OCI-LY1 (cell line): ENCODE measurements at regions not wholly inside any gene's neighbourhood (a gene's known extent, or its start where the extent isn't known, plus 50 kb on each side); places are given as distances from the start of the nearest gene placed in this dataset.

ENCODE experiments used
- H2AFZ ChIP-seq: fragments of 200-600 bp; sonication (generic), shearing (Covaris generic); 2 replicates; pipeline ENCODE4 v1.6.0; 2014; ENCODE audit warnings: antibody characterized with exemption, mild to moderate bottlenecking, low read length
- H3F3A ChIP-seq: fragments of 200-600 bp; sonication (generic), shearing (Covaris generic); 2 replicates; pipeline ENCODE4 v1.6.0; 2014; ENCODE audit warnings: mild to moderate bottlenecking, antibody characterized with exemption, low read length, moderate library complexity; ENCODE audit not compliant: insufficient read depth
- H3K27ac ChIP-seq: fragments of 200-600 bp; sonication (generic); 2 replicates; pipeline ENCODE4 v1.5.1; 2014; ENCODE audit warnings: low read length, mixed run types, mild to moderate bottlenecking, low read depth; ENCODE audit not compliant: poor library complexity, severe bottlenecking
- H3K27me3 ChIP-seq: fragments of 200-600 bp; sonication (generic); 2 replicates; pipeline ENCODE4 v1.6.0; 2014; ENCODE audit warnings: antibody characterized with exemption, mild to moderate bottlenecking, low read length, moderate library complexity; ENCODE audit not compliant: insufficient read depth
- H3K36me3 ChIP-seq: fragments of 200-600 bp; sonication (generic); 2 replicates; pipeline ENCODE4 v1.6.1; 2014; ENCODE audit warnings: mild to moderate bottlenecking, antibody characterized with exemption, low read length, moderate library complexity, mixed read lengths; ENCODE audit not compliant: insufficient read depth
- H3K4me1 ChIP-seq: fragments of 200-600 bp; sonication (generic); 2 replicates; pipeline ENCODE4 v1.5.1; 2014; ENCODE audit warnings: mild to moderate bottlenecking, low read length, moderate library complexity; ENCODE audit not compliant: insufficient read depth, severe bottlenecking
- H3K4me2 ChIP-seq: fragments of 200-600 bp; sonication (generic), shearing (Covaris generic); 2 replicates; pipeline ENCODE4 v1.6.1; 2014; ENCODE audit warnings: low read length
- H3K4me3 ChIP-seq: fragments of 200-600 bp; sonication (generic); 2 replicates; pipeline ENCODE4 v1.5.1; 2014; ENCODE audit warnings: low read length, low read depth, mild to moderate bottlenecking, mixed read lengths; ENCODE audit not compliant: poor library complexity, severe bottlenecking
- H3K79me2 ChIP-seq: fragments of 200-600 bp; shearing (Covaris generic); 2 replicates; pipeline ENCODE4 v1.6.1; 2016; ENCODE audit warnings: mixed run types, low read length, mixed read lengths; ENCODE audit not compliant: insufficient read depth
- H3K9ac ChIP-seq: fragments of 200-600 bp; sonication (generic), shearing (Covaris generic); 2 replicates; pipeline ENCODE4 v1.6.1; 2014; ENCODE audit warnings: mild to moderate bottlenecking, low read length, mixed read lengths
- H3K9me2 ChIP-seq: fragments of 200-600 bp; sonication (generic), shearing (Covaris generic); 2 replicates; pipeline ENCODE4 v1.6.1; 2014; ENCODE audit warnings: low read depth, mild to moderate bottlenecking, low read length, mixed read lengths
- H3K9me3 ChIP-seq: fragments of 200-600 bp; shearing (Covaris generic); 2 replicates; pipeline ENCODE4 v1.6.1; 2014; ENCODE audit warnings: low read length, mixed read lengths
- H4K20me1 ChIP-seq: fragments of 200-600 bp; sonication (generic), shearing (Covaris generic); 2 replicates; pipeline ENCODE4 v1.6.0; 2016; ENCODE audit warnings: mild to moderate bottlenecking, low read length; ENCODE audit not compliant: insufficient read depth
- CTCF ChIP-seq: fragments of 200-600 bp; sonication (generic), shearing (Covaris generic); IDR thresholded peaks from 2 replicates; pipeline ENCODE4 v1.5.1; 2017; ENCODE audit warnings: mild to moderate bottlenecking, antibody characterized with exemption, low read length, moderate library complexity, mixed read lengths
- EZH2 ChIP-seq: fragments of 200-600 bp; sonication (generic), shearing (Covaris generic); IDR thresholded peaks from 2 replicates; pipeline ENCODE4 v1.8.0; 2017; ENCODE audit warnings: borderline replicate concordance, mixed run types, mild to moderate bottlenecking, antibody characterized with exemption, low read length, moderate library complexity, mixed read lengths

- Histone ChIP-seq H4K20me1 (no peaks in the 10 kb centered on the region), H3K27ac (no peak overlapping the region), H3K4me2 (no peak overlapping the region), H3K4me1 (no peaks in the 10 kb centered on the region), H3K79me2 (no peaks in the 10 kb centered on the region), H3K4me3 (no peak overlapping the region), H3K9me3 (no peaks in the 10 kb centered on the region), H3F3A (no peaks in the 10 kb centered on the region), H2AFZ (no peak overlapping the region), H3K27me3 (no peaks in the 10 kb centered on the region), H3K36me3 (no peaks in the 10 kb centered on the region), H3K9ac (no peak overlapping the region), H3K9me2 (no peaks in the 10 kb centered on the region)
- no peak for TF ChIP-seq EZH2
- no peak for TF ChIP-seq CTCF
These were observed 268.0 kb downstream of the NR4A2 start for GRCh38 chr2:156064540-156064939.

DNA sequence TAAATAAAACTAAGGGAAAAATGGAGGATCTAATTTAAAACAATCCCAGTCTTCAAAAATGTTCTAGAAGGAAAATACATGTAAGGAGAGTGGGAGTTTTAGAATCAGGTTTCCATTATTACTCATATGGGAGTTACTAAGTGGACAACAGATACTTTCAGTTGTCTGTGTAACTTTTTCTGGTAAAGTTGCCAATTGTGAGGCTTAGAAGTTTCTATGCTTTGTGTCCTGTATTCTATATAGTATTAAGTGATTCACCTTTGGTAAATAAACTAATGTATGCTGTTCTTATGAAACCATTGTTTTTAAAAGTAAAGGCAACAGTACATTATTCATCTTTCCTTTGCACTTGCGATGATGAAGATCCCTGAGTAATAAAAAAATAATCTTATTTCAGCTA is 274.9 kb downstream of the NR4A2 start:
- Histone ChIP-seq H3K4me3 (no peak overlapping the region), H3K4me2 (no peak overlapping the region), H3K4me1 (no peaks in the 10 kb centered on the region), H3K9ac (no peak overlapping the region), H3K9me3 (no peaks in the 10 kb centered on the region), H3K9me2 (no peaks in the 10 kb centered on the region), H3K36me3 (no peaks in the 10 kb centered on the region), H2AFZ (no peak overlapping the region), H3K27me3 (no peaks in the 10 kb centered on the region), H3K27ac (no peak overlapping the region), H4K20me1 (no peaks in the 10 kb centered on the region), H3F3A (no peaks in the 10 kb centered on the region), H3K79me2 (no peaks in the 10 kb centered on the region)
- TF ChIP-seq CTCF (no peak), EZH2 (no peak)

DNA sequence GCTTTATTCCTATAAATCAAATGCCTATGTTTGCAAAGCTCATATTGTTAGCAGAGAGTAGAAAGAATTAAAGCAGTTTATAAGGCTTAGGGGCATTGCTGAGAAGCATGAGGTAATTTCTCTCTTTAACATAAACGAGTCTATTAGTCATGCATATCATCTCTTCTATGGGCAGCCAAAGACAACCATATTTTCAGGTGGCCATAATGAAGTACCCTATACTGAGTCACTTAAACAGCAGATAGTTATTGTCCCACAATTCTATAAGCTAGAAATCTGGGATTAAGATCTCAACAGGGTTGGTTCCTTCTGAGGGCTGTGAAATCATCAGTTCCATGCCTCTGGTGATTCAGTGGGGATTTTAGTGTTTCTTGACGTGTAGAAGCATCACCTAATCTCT is 277.5 kb downstream of the NR4A2 start:
- H3K79me2 ChIP-seq = no peaks in the 10 kb centered on the region
- TF ChIP-seq CTCF (no peak), EZH2 (no peak)
- H3K9ac ChIP-seq = no peak overlapping the region
- no peak overlapping the region for H3K4me3 ChIP-seq
- H3K4me2 ChIP-seq = no peak overlapping the region
- no peak overlapping the region for H2AFZ ChIP-seq
- no peaks in the 10 kb centered on the region for H3F3A ChIP-seq
- no peak overlapping the region for H3K27ac ChIP-seq
- no peaks in the 10 kb centered on the region for H4K20me1 ChIP-seq
- H3K36me3 ChIP-seq = no peaks in the 10 kb centered on the region
- no peaks in the 10 kb centered on the region for H3K4me1 ChIP-seq
- H3K9me3 ChIP-seq = no peaks in the 10 kb centered on the region
- no peaks in the 10 kb centered on the region for H3K27me3 ChIP-seq
- no peaks in the 10 kb centered on the region for H3K9me2 ChIP-seq
